C4-2B (cell line): ENCODE measurements at regions not wholly inside any gene's neighbourhood (a gene's known extent, or its start where the extent isn't known, plus 50 kb on each side); places are given as distances from the start of the nearest gene placed in this dataset.

Source experiments
- H3K27ac ChIP-seq: fragments of 450-650 bp; 2 replicates; pipeline ENCODE4 v1.5.1; 2017
- ZFX ChIP-seq: fragments of 450-650 bp; IDR thresholded peaks from 2 replicates; pipeline ENCODE4 v1.6.1; 2017
- TF ChIP-seq, protein P1 (sequence below): fragments of 450-650 bp; conservative IDR thresholded peaks from 2 replicates; pipeline ENCODE4 v1.5.1; 2017; ENCODE audit warnings: mild to moderate bottlenecking

DNA sequence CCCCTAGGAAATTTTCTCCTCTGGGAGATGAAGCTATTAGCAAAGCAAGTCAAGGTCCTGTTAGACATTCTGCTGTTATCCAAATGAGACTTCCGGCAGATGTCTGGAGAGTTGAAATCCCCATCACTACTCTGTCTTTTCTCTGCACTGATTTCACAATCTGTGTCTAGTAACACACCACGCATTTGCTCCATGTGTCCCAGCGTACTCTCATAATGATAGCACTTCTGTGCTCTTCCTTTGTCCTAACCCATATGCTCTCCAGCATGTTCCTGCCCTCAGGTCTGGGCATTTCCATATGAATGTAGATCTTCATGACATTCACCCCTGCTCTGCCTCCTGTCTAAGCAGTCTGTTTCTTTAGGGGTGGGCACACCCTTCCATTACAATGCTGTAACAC lies 1949.0 kb upstream of the WWC1 start:
- TF ChIP-seq ZFX = no peak
- TF ChIP-seq, protein P1, sequence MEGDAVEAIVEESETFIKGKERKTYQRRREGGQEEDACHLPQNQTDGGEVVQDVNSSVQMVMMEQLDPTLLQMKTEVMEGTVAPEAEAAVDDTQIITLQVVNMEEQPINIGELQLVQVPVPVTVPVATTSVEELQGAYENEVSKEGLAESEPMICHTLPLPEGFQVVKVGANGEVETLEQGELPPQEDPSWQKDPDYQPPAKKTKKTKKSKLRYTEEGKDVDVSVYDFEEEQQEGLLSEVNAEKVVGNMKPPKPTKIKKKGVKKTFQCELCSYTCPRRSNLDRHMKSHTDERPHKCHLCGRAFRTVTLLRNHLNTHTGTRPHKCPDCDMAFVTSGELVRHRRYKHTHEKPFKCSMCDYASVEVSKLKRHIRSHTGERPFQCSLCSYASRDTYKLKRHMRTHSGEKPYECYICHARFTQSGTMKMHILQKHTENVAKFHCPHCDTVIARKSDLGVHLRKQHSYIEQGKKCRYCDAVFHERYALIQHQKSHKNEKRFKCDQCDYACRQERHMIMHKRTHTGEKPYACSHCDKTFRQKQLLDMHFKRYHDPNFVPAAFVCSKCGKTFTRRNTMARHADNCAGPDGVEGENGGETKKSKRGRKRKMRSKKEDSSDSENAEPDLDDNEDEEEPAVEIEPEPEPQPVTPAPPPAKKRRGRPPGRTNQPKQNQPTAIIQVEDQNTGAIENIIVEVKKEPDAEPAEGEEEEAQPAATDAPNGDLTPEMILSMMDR = no peak
- H3K27ac ChIP-seq = no peak overlapping the region

GRCh38 chr5:166346726-166347374 lies 1944.6 kb upstream of the WWC1 start:
- no peak overlapping the region for H3K27ac ChIP-seq
- TF ChIP-seq ZFX = no peak
- TF ChIP-seq, protein P1 = no peak

DNA sequence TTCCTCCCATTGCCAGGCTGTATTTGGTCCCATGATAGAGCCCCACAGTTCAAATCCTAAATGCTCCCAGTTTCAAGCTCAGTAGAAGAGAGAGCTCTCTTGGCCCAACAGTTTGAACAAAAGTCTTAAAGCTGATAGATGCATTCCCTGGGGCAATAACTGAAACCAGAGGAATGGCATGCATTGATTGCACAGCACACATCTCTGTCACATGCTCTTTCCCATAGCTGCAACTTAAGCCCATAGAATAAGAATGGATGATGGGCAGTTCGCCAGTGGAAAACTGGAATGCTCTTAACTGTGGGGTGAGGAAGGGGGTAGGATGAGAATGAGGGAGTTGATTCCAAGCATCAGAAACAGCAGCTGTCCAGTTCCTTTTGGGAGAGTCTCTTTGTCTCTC lies 1942.4 kb upstream of the WWC1 start:
- TF ChIP-seq, protein P1 = no peak
- no peak for TF ChIP-seq ZFX
- H3K27ac ChIP-seq = no peak overlapping the region

DNA sequence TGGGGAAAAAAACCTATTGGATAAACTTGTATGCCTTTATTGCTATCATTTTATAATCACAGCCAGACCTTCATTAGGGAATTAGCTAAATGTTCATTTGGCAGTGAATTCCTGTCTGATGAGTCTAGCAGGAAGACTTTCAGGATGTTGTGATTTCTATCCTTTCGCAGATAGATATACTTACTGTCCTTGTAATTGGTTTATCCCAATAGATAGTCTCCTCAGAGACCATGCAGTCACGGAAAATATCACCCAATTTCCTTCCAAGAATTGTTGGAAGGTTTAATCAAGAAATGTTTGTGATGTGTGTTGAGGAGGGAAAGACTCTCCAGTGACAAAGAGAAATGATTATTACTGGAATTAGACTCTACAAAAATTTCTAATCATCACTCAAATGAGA lies 1937.9 kb upstream of the WWC1 start:
- TF ChIP-seq, protein P1 = no peak
- TF ChIP-seq ZFX = no peak
- H3K27ac ChIP-seq = no peak overlapping the region

DNA sequence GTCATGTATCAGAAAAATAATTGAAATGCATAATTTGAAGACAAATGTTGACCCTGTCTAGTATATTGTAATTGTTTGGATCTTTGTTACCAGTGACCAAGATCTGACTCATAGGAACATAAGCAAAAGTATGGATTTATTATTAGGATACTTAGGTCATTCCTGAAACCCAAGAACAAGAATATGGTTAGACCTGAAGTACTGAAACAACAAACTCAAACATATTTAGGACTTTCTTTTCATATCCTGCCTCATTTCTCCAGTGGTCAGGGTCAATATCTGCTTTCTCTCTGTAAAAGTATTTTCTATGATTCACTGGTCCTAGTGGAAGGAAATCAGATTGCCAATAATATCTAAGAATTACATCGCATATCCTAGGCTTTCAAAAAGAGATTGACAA lies 1937.1 kb upstream of the WWC1 start:
- no peak overlapping the region for H3K27ac ChIP-seq

DNA sequence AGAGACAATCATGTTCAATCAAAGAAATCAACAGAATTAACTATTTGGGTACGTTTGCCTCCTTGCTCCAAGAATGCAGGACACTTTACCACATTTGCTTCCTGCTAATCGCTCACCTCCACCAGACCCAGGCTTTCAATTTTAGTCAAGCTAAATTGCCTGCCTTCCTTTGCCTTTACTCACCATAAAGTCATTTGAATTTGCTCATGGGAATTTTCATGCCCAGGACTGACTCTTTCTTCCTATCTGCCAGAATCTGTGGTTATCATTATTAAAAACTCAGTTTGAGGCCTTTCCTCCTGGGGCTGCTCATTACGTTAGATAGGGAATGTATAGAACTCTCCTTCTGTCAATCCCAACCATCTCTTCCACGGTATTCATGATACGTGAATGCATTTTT lies 1935.3 kb upstream of the WWC1 start:
- H3K27ac ChIP-seq = no peak overlapping the region
- TF ChIP-seq, protein P1 = no peak
- no peak for TF ChIP-seq ZFX

More for the DNA sequence above, 1937.1 kb upstream of the WWC1 start:
- TF ChIP-seq, protein P1 = no peak
- no peak for TF ChIP-seq ZFX

GRCh38 chr5:166358127-166358830 lies 1933.2 kb upstream of the WWC1 start:
- no peak overlapping the region for H3K27ac ChIP-seq
- no peak for TF ChIP-seq ZFX
- TF ChIP-seq, protein P1 = no peak
